Nucleus accumbens (tissue), 56 donors: ENCODE measurements at regions not wholly inside any gene's neighbourhood (a gene's known extent, or its start where the extent isn't known, plus 50 kb on each side); places are given as distances from the start of the nearest gene placed in this dataset.
"Not testable (repeated sequence)": the region's sequence is repeated elsewhere in the genome, so short reads cannot be mapped to it uniquely, and the experiment has no call there.

ENCODE experiments used
- DNase-seq, 56 donors: peaks; one replicate each; lab custom pipeline; 2025; lab: John Stamatoyannopoulos, UW

DNA sequence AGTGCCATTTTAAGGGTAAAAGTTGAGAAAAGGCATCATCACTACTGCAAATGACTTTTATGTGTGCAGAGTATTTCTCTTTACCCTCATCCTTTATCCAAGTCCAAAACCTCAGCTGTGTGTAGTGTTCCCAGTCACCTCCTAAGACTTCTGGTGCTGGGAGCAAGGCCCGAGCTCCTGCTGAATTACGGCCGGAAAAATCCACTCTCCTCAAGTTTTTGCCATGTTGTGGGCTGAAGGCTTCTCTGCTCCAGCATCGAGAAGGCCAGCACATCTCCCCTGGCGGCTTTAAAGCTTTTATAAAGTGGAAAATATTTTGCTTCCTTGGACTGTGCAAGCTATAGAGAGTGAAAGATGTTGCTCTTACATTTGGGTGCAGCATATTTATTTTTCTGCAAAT is 153.2 kb upstream of the THBS2 start:
- DNase-seq, result no peak

DNA sequence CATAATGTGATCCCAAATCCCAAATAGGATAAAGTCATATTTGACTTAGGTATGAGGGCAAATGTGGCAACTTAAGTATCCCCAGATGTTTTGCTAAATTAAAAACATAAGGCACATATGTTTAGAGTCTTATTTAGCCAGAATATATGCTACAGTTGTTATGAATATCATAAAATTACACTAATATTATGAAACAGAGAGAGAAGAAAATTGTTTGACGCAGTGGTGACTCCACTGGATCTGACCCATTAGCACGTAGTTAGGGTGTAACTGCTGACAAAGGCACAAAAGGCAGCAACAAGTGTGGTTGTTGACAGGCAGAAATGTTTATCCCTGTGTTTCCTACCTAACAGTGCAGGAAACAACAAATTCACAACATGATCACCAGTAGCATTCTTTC is 152.4 kb upstream of the THBS2 start:
- no peak for DNase-seq

DNA sequence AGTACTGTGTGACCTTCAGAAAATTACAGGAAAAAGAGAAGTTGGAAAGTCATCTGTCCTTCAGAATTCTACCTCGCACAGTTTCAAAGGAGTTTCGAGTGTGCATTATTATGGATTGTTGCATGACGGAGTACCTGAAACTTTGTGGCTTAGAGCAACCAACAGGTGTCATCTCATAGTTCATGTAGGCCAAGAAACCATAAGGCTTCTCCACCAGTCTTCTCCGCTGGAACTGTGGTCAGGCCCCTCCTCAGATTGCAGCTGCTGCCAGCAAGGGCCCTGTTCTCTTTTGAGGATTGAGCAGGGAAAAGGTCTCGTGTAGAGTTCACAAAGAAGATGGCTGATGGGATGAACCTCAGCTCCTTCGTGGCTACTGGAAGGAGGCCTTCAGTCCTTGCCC is 151.2 kb upstream of the THBS2 start:
- DNase-seq, result no peak

DNA sequence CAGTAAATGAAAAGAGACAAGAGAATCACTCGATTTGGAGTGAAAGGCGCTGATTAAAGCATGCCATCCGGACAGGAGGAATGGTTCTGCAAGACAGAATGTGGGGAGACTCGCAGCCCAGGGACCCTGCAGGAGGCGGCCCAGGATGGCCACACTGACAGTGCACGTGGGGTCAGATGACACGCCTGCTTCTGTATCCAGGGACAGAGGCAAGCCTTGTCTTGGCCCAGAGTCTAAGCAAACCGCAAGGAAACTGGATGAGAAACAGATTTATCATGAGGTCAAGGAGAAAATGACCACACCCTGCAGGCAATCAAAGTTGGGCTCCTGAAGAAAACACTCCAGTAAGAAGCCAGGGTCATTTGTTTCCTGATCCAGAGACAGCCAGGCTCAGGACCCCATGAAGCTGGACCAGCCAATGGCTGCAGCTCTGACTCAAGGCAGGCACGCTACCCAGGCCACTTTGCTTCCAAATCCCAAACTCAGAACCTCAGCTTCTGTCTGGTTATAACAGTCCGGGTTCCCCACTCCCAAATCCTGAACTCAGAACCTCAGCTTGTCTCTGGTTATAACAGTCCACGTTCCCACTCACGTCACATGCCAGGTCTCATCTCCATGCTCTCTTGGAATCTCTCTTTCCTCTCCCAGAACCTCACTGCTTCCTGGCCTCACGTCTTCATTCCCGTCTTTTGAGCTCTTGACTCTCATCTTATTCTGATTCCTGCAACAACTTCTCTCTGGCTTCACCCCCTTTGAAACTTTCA is 144.9 kb upstream of the THBS2 start:
- DNase-seq, result no peak

DNA sequence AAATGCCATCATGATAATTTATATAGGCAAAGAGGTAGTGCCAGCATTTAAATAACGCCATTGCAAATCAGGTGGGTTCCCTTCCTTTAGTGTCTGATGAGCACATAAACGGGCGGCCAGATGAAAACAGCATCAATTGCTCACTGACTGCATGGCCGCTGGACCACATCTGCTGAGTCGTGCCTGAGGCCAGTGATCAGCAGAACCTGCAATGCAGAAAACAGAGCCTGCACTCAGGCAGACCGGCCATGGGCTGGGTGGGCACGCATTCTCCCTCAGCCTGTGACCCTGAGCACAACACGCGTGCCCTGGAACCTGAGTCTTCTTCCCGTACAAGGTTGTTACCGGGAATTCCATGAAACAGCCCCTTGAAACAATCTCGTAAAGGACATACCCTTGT is 144.0 kb upstream of the THBS2 start:
- no peak for DNase-seq

DNA sequence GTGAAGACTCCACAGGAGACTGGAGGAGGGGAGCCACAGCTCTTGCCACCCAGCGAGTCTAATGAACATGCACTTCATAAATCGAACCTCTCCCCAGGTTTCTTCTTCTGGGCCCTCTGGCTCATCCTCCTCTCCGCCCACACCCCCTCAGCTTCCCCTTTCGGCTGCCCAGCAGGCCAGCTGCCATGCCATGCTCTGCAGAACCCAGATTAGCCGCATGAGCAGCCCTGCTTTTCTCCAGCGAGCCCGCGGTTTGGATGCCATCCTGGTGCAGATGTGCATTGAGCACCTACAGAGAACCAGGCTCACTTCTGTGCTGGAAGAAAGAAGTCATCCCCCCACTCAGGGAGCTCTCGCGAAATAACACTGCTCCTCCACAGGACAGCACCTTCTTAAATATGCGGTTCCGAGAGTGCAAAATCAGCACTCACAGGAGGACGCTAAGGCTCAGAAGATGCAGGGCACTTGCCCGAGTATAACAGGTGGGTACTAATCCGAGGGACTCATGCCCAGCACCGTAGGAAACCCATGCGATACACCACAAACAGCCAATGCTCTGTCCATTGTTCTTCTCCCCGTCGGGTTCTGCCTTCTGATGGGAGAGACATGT is 143.0 kb upstream of the THBS2 start:
- DNase-seq, result no peak

DNA sequence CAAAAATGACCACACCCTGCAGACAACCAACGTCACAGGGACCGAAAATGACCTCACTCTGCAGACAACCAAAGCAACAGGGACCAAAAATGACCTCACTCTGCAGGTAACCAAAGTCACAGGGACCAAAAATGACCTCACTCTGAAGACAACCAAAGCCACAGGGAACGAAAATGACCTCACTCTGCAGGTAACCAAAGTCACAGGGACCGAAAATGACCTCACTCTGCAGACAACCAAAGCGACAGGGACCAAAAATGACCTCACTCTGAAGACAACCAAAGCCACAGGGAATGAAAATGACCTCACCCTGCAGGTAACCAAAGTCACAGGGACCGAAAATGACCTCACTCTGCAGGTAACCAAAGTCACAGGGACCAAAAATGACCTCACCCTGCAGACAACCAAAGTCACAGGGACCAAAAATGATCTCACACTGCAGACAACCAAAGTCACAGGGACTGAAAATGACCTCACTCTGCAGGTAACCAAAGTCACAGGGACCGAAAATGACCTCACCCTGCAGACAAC is 142.4 kb upstream of the THBS2 start:
- not testable (repeated sequence) for DNase-seq

DNA sequence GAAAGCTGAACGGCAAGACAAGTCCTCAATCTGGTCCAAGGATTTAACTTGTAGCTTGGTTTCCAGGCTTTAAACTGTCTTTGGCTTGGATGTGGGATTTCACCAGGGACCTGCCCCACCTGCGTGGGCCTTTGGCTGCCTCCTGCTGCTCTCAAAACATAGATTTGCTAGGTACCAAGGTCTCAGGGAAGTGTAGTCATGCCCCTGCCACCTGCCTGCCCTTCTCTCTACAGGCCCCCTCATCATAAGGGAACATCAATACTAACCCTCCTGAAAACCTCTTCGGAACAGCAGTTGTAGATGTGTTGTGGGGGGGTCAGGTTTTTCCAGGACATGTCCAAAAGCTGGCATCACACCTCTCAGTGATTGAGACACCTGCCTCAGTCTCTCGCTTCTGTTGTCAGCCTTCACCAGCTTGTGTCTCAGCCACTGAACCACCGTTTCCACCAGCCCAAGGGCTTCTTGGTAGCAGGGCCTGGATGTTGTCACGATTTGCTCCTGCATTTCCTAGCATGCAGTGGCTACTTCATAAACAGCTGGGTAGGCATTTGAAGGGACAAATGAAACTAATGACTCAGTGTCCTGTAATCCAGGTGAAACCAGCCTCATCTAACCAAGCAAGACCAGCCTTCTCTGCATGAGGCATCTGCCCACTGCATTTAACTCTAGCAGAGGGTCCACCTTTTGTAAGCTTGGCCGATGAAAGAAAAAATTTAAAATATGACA is 141.6 kb upstream of the THBS2 start:
- no peak for DNase-seq

DNA sequence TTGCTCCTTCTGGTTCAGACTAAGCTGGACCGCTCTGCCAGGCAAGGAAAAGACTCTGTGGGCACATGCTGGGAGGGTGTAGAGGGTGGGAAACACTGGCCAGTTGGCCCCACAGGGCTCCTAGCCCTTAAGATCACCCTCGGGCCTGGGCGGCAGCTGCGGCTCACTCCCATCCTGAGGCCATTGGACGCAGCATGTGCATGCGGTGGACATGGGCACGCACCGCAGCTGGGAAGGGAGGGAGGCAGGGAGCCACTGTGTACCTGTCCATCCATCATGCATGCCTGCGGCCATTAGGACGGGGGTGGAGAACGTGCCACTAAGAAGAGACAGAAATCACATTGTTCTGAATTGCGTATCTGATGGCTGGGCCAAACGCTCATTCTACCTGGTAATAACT is 140.1 kb upstream of the THBS2 start:
- no peak for DNase-seq

DNA sequence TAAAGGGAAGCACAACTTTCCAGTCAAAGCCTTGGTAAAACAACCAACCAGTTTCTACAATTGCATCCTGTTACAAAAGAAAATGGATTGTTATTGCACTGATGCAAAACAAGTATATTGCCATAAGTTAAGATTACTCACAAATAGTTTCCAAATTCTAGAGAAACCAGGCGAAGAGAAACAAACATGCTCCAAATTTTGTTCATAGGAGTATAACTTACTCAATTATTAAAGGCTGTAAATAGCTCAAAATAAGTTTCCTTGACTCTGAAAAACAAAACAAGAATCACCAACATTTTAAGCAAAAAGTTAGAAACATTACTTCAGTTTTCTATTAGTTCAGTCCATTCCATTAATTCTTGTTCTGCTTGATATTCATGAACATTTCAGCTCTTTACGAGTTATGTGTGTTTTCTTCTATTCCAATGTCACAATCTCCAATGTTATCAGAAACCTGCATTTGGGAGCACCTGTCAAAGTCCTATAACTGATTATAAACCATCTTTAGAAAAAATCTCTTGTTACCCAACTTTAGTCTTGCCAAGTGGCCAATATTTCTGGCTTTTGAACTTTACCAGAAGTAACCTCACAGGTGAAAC is 137.9 kb upstream of the THBS2 start:
- DNase-seq, result no peak

DNA sequence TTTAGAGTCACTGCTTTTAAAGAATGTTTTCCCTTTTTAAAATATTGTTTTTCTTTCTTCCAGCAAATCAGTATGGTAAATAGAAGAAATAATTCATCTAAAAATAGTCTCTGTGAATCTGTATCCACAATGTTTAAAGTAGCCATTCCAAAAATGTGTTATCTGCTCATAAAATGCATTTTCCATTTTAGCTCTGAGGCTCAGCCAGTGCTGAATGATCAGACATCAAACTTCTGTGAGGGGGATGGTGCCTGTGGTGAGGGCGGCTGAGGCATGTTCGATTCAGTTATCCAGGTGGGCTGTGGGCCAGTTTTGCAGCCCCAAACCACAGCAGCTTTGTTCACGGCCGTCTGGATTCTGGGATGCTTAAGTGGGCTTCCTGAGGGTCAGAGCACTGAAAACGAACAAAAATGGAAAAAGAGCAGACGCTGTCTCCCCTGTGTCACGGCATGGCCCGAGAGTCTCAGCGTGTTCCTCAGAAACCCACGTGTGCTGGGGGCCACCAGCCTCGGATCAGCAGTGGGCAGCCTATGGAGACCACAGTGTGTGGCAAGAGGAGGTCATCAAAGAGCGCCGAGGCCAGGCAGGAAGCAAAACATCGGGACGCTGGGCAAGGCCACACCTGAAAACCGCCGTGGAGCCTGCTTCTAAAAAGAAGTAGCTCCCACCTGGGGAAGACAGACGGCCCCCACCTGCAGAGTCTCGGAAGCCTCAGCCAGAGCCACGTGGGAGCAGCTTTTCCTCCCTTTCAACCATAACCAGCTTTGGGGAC is 134.9 kb upstream of the THBS2 start:
- DNase-seq, result no peak

DNA sequence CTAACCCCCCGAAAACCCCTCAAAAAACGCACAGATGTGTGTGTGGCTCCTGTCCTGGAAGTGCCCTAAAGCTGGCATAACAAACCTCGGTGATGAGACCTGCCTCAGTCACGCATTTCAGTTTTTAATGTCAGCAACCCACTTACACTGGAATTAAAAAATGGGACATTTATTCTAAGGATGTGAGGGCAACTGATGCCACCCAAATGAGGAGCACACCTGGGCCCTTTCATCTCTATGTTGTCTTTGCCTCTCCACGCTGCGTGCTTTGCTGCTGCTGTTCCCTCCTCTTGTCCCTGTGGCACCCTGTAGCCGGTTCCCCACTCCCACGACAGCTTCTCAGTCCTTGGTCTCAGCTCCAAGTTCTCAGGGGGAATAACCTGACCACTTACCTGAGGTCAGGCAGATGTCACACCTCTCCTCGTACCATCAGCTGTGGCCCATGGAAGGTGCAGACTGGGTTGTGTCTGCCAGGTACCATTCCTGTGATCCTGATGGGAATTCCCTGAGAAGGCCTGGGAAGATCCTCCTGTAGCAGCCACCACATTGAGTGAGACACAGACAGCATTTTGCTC is 134.2 kb upstream of the THBS2 start:
- DNase-seq, result no peak

DNA sequence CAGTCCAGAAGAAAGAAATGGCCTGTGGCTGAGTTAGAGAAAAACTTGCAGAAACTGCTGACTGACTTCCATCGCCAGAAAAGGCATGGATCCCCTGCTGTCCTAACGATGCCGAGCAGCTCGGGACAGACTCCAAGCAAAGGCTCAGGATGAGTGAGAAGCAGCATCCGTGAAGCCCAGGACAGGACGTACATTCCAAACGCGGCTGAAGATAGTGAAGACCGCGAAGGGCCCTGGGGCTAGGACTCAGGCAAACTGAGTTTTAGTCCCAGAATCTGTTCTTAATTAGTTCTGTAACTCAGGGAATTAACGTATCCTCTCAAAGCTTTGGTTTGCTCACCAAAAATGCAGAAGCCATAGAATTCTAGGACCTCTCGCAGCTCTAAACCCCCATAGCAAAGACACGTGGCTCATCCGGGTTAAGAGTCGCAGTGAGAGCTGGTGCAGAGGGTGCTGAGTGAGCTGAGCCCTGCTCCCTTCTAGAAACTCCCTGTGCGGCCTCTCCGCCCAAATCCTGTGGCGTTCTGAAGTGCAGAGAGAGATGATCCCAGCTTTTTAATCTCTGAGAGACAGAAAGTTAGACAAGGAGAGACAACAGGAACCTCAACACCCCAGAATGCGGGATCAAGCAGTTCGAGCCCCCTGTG is 132.9 kb upstream of the THBS2 start:
- DNase-seq, result no peak

DNA sequence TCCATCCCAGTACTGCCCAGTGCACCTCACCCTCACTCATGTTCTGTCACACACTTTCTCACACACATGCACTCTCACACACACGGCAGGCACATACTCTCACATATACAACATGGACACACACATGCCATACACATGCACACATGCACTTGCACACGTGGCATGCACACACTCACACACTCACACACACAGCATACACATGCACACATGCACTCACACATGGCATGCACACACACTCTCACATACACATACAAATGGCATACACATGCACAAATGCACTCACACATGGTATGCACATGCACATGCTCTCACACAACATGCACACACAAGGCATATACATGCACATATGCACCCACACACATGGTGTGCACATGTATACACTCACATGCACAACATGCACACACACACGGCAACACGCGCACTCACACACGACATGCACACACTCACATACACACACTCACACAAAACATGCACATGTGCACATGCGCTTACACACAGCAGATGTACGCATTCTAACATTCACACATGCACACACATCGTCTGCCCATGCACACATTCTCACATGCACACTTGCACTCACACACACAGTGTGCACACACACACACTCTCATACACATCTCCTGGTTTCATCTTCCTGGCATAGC is 131.7 kb upstream of the THBS2 start:
- no peak for DNase-seq

DNA sequence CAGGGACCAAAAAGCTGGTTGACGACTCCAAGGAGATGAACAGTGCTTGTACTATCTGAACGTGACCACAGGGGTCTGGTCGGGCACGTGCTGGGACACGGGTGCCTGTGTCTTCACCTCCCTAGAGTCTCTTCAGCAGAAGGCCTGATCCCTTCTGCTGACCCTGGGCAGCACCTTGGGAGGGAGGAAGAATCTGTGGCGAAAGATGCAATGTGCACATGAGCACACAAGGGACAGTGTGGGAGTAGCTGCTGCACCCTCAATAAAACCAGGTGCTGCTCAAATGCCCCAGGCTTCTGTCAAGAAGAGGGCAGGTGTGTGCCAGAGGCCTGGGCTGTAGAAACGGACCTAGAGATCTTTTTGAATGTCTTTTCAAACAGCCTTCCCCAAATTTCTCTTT is 130.6 kb upstream of the THBS2 start:
- no peak for DNase-seq

DNA sequence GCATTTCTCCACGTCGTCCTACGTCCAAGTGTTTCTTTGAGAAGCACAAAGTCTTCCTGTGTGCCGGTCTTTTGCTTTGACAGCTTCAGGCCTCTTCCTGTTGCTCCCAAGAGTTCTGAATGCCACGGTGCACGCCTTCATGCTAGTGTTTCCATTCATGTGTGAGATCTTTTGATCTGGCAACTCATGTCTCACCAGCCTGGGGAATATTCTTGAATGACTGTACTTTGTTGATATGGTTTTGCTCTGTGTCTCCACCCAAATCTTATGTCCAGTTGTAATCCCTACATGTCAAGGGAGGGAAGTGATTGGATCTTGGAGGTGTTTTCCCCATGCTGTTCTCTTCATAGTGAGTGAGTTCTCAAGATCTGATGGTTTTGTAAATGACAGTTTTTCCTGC is 129.6 kb upstream of the THBS2 start:
- no peak for DNase-seq

DNA sequence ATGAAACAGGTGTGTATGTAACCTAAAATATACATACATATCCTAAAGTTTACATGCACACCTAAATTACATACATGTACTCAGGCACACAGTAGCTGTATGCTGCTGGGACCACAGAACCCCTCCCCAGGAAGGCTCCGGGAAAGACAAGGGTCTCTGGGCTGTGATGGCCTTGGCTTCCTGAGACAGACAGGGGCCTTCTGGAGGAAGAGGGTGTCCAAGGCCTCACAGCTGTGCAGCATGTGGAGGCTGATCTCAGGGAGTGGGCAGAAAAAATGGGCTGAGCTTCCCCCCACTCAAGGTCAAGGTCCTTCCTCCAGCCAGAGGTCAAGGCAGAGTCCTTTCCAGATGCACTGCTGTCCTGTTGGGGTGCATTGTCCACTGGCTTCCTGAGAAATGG is 129.1 kb upstream of the THBS2 start:
- DNase-seq, result no peak

DNA sequence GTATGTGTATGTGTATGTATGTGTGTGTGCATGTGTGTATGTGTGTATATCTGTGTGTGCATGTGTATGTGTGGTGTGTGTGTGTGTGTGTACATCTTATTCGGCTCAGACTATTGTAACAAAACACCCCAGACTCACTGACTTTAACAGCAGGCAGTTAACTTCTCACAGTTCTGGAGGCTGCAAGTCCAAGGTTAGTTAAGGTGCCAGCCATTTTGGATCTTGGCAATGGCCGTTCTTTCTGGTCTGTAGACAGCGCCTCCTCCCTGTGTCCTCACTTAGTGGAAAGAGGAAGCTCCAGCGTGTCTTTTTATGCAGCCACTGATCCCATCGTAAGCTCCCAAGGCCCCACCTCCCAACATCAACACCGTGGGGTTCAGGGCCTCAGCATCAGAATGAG is 128.3 kb upstream of the THBS2 start:
- no peak for DNase-seq

DNA sequence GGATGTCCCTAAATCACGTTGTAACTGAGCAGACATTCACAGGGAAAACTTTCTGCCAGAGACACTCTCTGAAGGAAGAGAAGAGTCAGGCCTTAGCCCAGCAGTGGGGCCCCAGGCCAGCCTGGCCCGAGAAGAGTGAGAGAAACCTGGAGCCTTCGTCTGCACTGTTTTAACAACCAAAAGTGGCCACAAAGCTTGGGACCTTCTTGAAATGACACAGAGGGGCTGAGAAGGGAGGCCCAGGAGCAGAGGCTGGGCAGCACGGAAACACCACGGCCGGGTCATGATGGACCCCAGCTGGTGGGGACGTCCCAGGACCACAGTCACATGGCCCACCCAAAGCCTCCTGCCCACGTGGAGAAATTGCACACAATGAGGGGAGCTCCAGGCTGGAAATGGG is 126.8 kb upstream of the THBS2 start:
- DNase-seq, result no peak
